Osteoblast (primary cell): ENCODE measurements at regions not wholly inside any gene's neighbourhood (a gene's known extent, or its start where the extent isn't known, plus 50 kb on each side); places are given as distances from the start of the nearest gene placed in this dataset.

Source experiments
- DNase-seq: peaks from one replicate; pipeline ENCODE4 v3.0.0; 2011; ENCODE audit warnings: low spot score, mixed read lengths; ENCODE audit not compliant: insufficient read length; ENCODE audit errors: missing footprints
- H2AFZ ChIP-seq: 2 replicates; pipeline ENCODE4 v1.6.0; 2011; ENCODE audit warnings: mild to moderate bottlenecking, low read length
- H3K27ac ChIP-seq: 2 replicates; pipeline ENCODE4 v1.5.1; 2011; ENCODE audit warnings: mild to moderate bottlenecking, low read depth, low read length, moderate library complexity
- H3K27me3 ChIP-seq: 2 replicates; pipeline ENCODE4 v1.6.0; 2012; ENCODE audit warnings: mild to moderate bottlenecking, control low read depth, inconsistent platforms, low read length, moderate library complexity; ENCODE audit not compliant: insufficient read depth
- H3K36me3 ChIP-seq: 2 replicates; pipeline ENCODE4 v1.5.1; 2011; ENCODE audit warnings: mild to moderate bottlenecking, low read length, control low read depth, moderate library complexity; ENCODE audit not compliant: insufficient read depth
- H3K4me1 ChIP-seq: 2 replicates; pipeline ENCODE4 v1.5.1; 2011; ENCODE audit warnings: mild to moderate bottlenecking, low read length, control low read depth, moderate library complexity; ENCODE audit not compliant: insufficient read depth
- H3K4me2 ChIP-seq: 2 replicates; pipeline ENCODE4 v1.6.0; 2011; ENCODE audit warnings: mild to moderate bottlenecking, low read length; ENCODE audit not compliant: insufficient read depth
- H3K4me3 ChIP-seq: fragments of 200-600 bp; sonication (generic); 3 replicates; pipeline ENCODE4 v1.5.1; 2012; ENCODE audit warnings: mild to moderate bottlenecking, low read length, inconsistent platforms; ENCODE audit not compliant: insufficient read depth
- H3K79me2 ChIP-seq: 2 replicates; pipeline ENCODE4 v1.6.0; 2012; ENCODE audit warnings: mild to moderate bottlenecking, low read length, control low read depth, inconsistent platforms; ENCODE audit not compliant: insufficient read depth
- H3K9me3 ChIP-seq: 2 replicates; pipeline ENCODE4 v1.5.1; 2011; ENCODE audit warnings: low read depth, low read length, control low read depth
- H4K20me1 ChIP-seq: 2 replicates; pipeline ENCODE4 v1.6.0; 2012; ENCODE audit warnings: mild to moderate bottlenecking, low read length, control low read depth; ENCODE audit not compliant: insufficient read depth
- TF ChIP-seq, protein P1 (sequence below): IDR thresholded peaks from 2 replicates; pipeline ENCODE4 v1.5.1; 2011; ENCODE audit warnings: mild to moderate bottlenecking, low read depth, low read length, moderate library complexity; ENCODE audit errors: extremely low read depth

DNA sequence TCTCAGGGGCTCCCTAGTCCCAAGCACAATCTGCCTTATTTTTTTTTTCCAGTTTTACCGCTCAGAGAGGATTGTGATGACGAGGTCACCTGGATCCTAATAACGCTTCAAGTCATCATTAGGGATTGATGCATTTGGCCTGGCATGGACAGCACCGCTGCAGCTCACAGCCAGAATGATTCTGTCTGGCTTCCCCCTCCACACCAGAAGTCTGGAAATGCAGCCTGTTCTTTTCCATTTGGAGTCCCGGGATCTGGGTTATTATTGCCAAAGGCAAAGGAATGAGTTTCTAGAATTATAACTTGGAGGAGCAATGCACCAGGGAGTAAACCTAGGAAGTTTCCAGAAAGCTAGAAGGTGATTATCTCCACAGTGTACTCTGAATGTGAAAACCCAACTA is 81.1 kb upstream of the TAF1B start:
- no peaks in the 10 kb centered on the region for H3K79me2 ChIP-seq

DNA sequence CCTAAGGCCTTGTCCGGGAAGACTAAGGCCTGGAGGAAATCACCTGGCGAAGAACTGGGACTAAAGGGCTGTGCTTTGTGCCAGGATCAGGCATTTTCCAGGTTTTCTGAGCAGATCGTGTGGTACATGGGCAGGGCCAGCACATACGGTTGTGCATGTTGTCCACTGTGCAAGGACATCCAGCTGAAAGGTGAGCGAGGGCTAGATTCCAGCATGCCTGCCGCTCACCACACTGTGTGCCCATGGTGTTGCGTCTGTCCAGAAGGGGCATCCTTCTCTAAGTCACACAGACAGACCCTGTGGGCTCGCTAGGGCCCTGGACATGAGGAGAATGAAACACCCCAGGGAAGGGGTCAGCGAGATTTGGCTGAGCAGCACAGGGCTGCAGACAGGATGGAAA is 80.3 kb upstream of the TAF1B start:
- Histone ChIP-seq H3K4me1 (peaks cover 7% of the 10 kb centered on the region), H3K36me3 (no peaks in the 10 kb centered on the region), H3K9me3 (no peaks in the 10 kb centered on the region), H3K4me3 (no peak overlapping the region), H4K20me1 (no peaks in the 10 kb centered on the region), H3K4me2 (no peak overlapping the region), H3K79me2 (no peaks in the 10 kb centered on the region), H3K27ac (no peak overlapping the region), H2AFZ (no peak overlapping the region), H3K27me3 (no peaks in the 10 kb centered on the region)
- no peak for DNase-seq
- TF ChIP-seq, protein P1, sequence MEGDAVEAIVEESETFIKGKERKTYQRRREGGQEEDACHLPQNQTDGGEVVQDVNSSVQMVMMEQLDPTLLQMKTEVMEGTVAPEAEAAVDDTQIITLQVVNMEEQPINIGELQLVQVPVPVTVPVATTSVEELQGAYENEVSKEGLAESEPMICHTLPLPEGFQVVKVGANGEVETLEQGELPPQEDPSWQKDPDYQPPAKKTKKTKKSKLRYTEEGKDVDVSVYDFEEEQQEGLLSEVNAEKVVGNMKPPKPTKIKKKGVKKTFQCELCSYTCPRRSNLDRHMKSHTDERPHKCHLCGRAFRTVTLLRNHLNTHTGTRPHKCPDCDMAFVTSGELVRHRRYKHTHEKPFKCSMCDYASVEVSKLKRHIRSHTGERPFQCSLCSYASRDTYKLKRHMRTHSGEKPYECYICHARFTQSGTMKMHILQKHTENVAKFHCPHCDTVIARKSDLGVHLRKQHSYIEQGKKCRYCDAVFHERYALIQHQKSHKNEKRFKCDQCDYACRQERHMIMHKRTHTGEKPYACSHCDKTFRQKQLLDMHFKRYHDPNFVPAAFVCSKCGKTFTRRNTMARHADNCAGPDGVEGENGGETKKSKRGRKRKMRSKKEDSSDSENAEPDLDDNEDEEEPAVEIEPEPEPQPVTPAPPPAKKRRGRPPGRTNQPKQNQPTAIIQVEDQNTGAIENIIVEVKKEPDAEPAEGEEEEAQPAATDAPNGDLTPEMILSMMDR: no peak

More for the DNA sequence above, 81.1 kb upstream of the TAF1B start:
- TF ChIP-seq, protein P1: no peak
- Histone ChIP-seq H3K36me3 (no peaks in the 10 kb centered on the region), H3K27me3 (no peaks in the 10 kb centered on the region), H3K4me2 (no peak overlapping the region), H3K4me1 (peaks cover 15% of the 10 kb centered on the region), H3K4me3 (no peak overlapping the region), H3K27ac (no peak overlapping the region), H4K20me1 (no peaks in the 10 kb centered on the region), H2AFZ (no peak overlapping the region), H3K9me3 (no peaks in the 10 kb centered on the region)
- DNase-seq: peak; percentile 19

DNA sequence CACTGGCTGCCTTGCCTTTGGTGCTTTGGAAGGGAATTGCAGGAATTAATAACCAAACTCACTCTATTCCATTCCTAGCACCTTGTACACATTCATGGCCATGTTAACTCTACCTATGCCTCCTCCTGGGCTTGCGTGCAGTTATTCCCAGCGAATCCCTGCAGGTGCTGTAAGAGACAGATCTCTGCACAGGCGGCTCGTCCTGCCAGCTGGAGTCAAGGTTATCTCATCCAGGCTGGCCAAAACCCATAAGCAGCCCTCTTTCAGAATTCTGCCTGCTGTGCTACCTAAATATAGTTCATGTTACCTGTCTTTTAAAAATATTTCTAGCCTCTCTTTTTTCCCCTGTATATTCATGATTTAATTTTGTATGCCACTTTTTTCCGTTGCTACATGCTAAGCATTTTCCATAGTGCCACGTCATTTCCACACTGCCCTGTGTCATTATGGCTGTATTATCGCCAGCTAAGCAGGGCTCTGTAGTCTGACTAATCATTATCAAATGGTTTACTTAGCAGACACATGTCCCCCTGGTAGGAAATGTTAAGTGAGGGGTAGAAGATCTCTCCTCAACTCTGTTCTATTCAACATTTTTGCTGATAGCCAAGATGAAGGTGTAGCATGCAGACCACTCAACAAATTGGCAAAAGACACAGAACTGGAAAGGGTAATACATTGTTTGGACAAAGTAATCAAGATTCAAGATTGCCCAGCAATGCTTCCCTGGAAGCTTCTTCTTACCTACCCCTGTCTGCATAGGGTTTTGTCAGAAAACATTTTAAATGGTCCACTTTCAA is 79.7 kb upstream of the TAF1B start:
- peak; percentile 86 for DNase-seq
- H2AFZ ChIP-seq: peak overlapping the region; percentile 20
- H4K20me1 ChIP-seq: no peaks in the 10 kb centered on the region
- H3K9me3 ChIP-seq: no peaks in the 10 kb centered on the region
- no peaks in the 10 kb centered on the region for H3K79me2 ChIP-seq
- H3K27me3 ChIP-seq: no peaks in the 10 kb centered on the region
- H3K4me2 ChIP-seq: no peak overlapping the region
- H3K36me3 ChIP-seq: no peaks in the 10 kb centered on the region
- H3K4me1 ChIP-seq: peaks cover 4% of the 10 kb centered on the region
- H3K4me3 ChIP-seq: no peak overlapping the region
- TF ChIP-seq, protein P1: no peak
- no peak overlapping the region for H3K27ac ChIP-seq

DNA sequence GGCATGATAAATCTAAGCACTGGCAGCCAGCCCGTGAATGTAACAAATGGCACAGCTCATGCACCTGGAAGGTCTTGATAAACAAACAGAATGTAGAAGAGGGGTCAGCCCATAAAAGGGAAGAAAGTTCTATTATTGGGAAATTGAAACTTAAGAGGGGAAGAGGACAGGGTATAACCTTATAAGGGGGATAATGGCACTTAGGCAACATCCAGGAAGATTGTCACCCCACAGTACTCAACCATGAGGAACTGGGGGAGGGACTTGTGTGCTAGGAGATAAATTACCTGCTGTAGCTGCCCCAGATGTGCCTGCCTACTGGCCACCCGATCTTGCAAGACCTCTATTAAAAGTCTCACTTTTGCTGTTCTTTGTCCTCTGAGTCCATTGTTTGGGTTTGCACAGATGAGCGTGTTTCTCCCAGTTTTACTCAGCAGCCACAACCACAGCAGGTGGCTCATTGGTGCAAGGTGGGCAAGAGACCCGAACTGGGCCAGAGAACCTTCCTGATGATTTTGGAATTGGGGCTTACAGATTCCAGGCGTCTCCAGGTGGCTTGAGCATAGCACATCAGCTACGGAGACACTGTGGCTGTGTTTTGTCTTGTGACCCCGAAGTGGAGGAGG is 79.0 kb upstream of the TAF1B start:
- peaks cover 4% of the 10 kb centered on the region for H3K4me1 ChIP-seq
- no peak overlapping the region for H3K4me2 ChIP-seq
- H3K27ac ChIP-seq: no peak overlapping the region
- H4K20me1 ChIP-seq: no peaks in the 10 kb centered on the region
- no peaks in the 10 kb centered on the region for H3K79me2 ChIP-seq
- TF ChIP-seq, protein P1: no peak
- H3K36me3 ChIP-seq: no peaks in the 10 kb centered on the region
- H3K27me3 ChIP-seq: no peaks in the 10 kb centered on the region
- H3K4me3 ChIP-seq: no peak overlapping the region
- H3K9me3 ChIP-seq: no peaks in the 10 kb centered on the region
- DNase-seq: no peak
- no peak overlapping the region for H2AFZ ChIP-seq
